HepG2 (cell line): ENCODE measurements at regions not wholly inside any gene's neighbourhood (a gene's known extent, or its start where the extent isn't known, plus 50 kb on each side); places are given as distances from the start of the nearest gene placed in this dataset.

Source experiments
- ATF1 ChIP-seq: IDR thresholded peaks from 2 replicates; pipeline ENCODE4 v1.6.1; 2016; ENCODE audit warnings: mild to moderate bottlenecking, control low read depth
- FOXP1 ChIP-seq, 2 experiments: fragments of 450-650 bp in 1 of 2; IDR thresholded peaks; 2 replicates each; pipeline ENCODE4 v1.6.1; 2017 to 2018; ENCODE audit warnings: antibody characterized with exemption in 1 of 2
- MED1 ChIP-seq: sonication (generic); formaldehyde crosslinking; IDR thresholded peaks from 2 replicates; pipeline ENCODE4 v1.4.0; 2020; ENCODE audit warnings: missing genetic modification reagents
- NFYC ChIP-seq: IDR thresholded peaks from 2 replicates; pipeline ENCODE4 v1.6.1; 2016; ENCODE audit warnings: missing genetic modification reagents, missing compliant biosample characterization
- SIN3B ChIP-seq: fragments of 150-350 bp; IDR thresholded peaks from 2 replicates; pipeline ENCODE4 v1.6.1; 2014; ENCODE audit warnings: low read length
- TBX3 ChIP-seq: fragments of 450-650 bp; IDR thresholded peaks from 2 replicates; pipeline ENCODE4 v1.6.1; 2017; ENCODE audit warnings: antibody characterized with exemption, mild to moderate bottlenecking, inconsistent platforms, borderline replicate concordance
- XRCC5 ChIP-seq: fragments of 200-400 bp; formaldehyde crosslinking; optimal IDR thresholded peaks from 2 replicates; pipeline ENCODE3; 2017; ENCODE audit warnings: mild to moderate bottlenecking, low read length
- ZNF44 ChIP-seq: sonication (generic); formaldehyde crosslinking; IDR thresholded peaks from 2 replicates; pipeline ENCODE4 v1.5.1; 2020; ENCODE audit warnings: mild to moderate bottlenecking, missing genetic modification reagents
- TF ChIP-seq, protein P1 (sequence below): sonication (generic); formaldehyde crosslinking; IDR thresholded peaks from 2 replicates; pipeline ENCODE4 v1.5.0; 2020; ENCODE audit warnings: mild to moderate bottlenecking, missing genetic modification reagents, borderline replicate concordance
- TF ChIP-seq, protein P2 (sequence below): sonication (generic); formaldehyde crosslinking; IDR thresholded peaks from 2 replicates; pipeline ENCODE4 v1.8.0; 2022; ENCODE audit warnings: mild to moderate bottlenecking, missing genetic modification reagents; ENCODE audit not compliant: insufficient replicate concordance
- TF ChIP-seq, protein P3 (sequence below): sonication (generic); formaldehyde crosslinking; IDR thresholded peaks from 2 replicates; pipeline ENCODE4 v1.8.1; 2023; ENCODE audit warnings: mild to moderate bottlenecking, missing genetic modification reagents
- TF ChIP-seq, protein P4 (sequence below): sonication (generic); formaldehyde crosslinking; IDR thresholded peaks from 2 replicates; pipeline ENCODE4 v1.4.0; 2020; ENCODE audit warnings: missing genetic modification reagents
- TF ChIP-seq, protein P5 (sequence below): sonication (generic); formaldehyde crosslinking; IDR thresholded peaks from 2 replicates; pipeline ENCODE4 v1.4.0; 2020; ENCODE audit warnings: mild to moderate bottlenecking, missing genetic modification reagents
- TF ChIP-seq, protein P6 (sequence below), 2 experiments: IDR thresholded peaks; 2 replicates each; pipeline ENCODE4 v1.6.1; 2011 to 2012; ENCODE audit warnings: low read length in 2 of 2, borderline replicate concordance in 1 of 2, low read depth in 1 of 2, mild to moderate bottlenecking in 1 of 2, moderate library complexity in 1 of 2
- TF ChIP-seq, protein P7 (sequence below): IDR thresholded peaks from 2 replicates; pipeline ENCODE4 v1.6.1; 2016; ENCODE audit warnings: low read depth

DNA sequence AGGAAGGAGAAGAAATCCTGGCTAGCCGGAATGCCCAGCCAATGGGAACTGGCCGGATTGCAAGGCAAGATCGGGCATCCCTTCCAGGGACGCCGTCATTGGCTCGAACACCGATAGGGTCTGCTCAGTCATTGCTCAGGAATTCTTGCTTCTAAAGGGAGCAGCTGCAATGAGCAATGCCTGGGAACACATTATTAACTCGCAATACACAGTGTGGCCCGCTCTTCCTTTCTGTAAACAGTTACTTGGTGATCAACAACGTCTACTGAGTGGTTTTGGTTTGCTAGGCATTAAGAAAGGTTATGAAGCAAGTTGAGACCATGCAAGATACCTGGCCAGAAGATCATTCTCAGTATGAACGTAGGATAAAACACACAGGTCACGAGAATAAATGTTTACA is 165.4 kb upstream of the CITED2 start (continued):
- TF ChIP-seq, protein P1, sequence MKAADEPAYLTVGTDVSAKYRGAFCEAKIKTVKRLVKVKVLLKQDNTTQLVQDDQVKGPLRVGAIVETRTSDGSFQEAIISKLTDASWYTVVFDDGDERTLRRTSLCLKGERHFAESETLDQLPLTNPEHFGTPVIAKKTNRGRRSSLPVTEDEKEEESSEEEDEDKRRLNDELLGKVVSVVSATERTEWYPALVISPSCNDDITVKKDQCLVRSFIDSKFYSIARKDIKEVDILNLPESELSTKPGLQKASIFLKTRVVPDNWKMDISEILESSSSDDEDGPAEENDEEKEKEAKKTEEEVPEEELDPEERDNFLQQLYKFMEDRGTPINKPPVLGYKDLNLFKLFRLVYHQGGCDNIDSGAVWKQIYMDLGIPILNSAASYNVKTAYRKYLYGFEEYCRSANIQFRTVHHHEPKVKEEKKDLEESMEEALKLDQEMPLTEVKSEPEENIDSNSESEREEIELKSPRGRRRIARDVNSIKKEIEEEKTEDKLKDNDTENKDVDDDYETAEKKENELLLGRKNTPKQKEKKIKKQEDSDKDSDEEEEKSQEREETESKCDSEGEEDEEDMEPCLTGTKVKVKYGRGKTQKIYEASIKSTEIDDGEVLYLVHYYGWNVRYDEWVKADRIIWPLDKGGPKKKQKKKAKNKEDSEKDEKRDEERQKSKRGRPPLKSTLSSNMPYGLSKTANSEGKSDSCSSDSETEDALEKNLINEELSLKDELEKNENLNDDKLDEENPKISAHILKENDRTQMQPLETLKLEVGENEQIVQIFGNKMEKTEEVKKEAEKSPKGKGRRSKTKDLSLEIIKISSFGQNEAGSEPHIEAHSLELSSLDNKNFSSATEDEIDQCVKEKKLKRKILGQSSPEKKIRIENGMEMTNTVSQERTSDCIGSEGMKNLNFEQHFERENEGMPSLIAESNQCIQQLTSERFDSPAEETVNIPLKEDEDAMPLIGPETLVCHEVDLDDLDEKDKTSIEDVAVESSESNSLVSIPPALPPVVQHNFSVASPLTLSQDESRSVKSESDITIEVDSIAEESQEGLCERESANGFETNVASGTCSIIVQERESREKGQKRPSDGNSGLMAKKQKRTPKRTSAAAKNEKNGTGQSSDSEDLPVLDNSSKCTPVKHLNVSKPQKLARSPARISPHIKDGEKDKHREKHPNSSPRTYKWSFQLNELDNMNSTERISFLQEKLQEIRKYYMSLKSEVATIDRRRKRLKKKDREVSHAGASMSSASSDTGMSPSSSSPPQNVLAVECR (CRISPR knock-in tag): no peak
- TF ChIP-seq, protein P2, sequence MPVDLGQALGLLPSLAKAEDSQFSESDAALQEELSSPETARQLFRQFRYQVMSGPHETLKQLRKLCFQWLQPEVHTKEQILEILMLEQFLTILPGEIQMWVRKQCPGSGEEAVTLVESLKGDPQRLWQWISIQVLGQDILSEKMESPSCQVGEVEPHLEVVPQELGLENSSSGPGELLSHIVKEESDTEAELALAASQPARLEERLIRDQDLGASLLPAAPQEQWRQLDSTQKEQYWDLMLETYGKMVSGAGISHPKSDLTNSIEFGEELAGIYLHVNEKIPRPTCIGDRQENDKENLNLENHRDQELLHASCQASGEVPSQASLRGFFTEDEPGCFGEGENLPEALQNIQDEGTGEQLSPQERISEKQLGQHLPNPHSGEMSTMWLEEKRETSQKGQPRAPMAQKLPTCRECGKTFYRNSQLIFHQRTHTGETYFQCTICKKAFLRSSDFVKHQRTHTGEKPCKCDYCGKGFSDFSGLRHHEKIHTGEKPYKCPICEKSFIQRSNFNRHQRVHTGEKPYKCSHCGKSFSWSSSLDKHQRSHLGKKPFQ: no peak
- TF ChIP-seq, protein P3, sequence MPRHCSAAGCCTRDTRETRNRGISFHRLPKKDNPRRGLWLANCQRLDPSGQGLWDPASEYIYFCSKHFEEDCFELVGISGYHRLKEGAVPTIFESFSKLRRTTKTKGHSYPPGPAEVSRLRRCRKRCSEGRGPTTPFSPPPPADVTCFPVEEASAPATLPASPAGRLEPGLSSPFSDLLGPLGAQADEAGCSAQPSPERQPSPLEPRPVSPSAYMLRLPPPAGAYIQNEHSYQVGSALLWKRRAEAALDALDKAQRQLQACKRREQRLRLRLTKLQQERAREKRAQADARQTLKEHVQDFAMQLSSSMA (CRISPR knock-in tag): no peak
- TF ChIP-seq SIN3B (no peak), TBX3 (no peak), NFYC (CRISPR knock-in tag) (peak; percentile 52; the same call in 1 of the 2 replicates), XRCC5 (peak; percentile 50), MED1 (CRISPR knock-in tag) (no peak), ATF1 (0 out of 2 replicates have a peak, but pooled peaks have one; percentile 22), FOXP1 (IDR thresholded peaks at IDR 0.05) (no peak), FOXP1 (CRISPR knock-in tag; IDR thresholded peaks at IDR 0.05) (peak; percentile 8; the same call in 1 of the 2 replicates), ZNF44 (CRISPR knock-in tag) (no peak)
- TF ChIP-seq, protein P4, sequence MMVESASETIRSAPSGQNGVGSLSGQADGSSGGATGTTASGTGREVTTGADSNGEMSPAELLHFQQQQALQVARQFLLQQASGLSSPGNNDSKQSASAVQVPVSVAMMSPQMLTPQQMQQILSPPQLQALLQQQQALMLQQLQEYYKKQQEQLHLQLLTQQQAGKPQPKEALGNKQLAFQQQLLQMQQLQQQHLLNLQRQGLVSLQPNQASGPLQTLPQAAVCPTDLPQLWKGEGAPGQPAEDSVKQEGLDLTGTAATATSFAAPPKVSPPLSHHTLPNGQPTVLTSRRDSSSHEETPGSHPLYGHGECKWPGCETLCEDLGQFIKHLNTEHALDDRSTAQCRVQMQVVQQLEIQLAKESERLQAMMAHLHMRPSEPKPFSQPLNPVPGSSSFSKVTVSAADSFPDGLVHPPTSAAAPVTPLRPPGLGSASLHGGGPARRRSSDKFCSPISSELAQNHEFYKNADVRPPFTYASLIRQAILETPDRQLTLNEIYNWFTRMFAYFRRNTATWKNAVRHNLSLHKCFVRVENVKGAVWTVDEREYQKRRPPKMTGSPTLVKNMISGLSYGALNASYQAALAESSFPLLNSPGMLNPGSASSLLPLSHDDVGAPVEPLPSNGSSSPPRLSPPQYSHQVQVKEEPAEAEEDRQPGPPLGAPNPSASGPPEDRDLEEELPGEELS: no peak
- TF ChIP-seq, protein P5, sequence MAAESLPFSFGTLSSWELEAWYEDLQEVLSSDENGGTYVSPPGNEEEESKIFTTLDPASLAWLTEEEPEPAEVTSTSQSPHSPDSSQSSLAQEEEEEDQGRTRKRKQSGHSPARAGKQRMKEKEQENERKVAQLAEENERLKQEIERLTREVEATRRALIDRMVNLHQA: no peak
- TF ChIP-seq, protein P6, sequence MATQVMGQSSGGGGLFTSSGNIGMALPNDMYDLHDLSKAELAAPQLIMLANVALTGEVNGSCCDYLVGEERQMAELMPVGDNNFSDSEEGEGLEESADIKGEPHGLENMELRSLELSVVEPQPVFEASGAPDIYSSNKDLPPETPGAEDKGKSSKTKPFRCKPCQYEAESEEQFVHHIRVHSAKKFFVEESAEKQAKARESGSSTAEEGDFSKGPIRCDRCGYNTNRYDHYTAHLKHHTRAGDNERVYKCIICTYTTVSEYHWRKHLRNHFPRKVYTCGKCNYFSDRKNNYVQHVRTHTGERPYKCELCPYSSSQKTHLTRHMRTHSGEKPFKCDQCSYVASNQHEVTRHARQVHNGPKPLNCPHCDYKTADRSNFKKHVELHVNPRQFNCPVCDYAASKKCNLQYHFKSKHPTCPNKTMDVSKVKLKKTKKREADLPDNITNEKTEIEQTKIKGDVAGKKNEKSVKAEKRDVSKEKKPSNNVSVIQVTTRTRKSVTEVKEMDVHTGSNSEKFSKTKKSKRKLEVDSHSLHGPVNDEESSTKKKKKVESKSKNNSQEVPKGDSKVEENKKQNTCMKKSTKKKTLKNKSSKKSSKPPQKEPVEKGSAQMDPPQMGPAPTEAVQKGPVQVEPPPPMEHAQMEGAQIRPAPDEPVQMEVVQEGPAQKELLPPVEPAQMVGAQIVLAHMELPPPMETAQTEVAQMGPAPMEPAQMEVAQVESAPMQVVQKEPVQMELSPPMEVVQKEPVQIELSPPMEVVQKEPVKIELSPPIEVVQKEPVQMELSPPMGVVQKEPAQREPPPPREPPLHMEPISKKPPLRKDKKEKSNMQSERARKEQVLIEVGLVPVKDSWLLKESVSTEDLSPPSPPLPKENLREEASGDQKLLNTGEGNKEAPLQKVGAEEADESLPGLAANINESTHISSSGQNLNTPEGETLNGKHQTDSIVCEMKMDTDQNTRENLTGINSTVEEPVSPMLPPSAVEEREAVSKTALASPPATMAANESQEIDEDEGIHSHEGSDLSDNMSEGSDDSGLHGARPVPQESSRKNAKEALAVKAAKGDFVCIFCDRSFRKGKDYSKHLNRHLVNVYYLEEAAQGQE (IDR thresholded peaks at IDR 0.05; ENCODE audit: borderline replicate concordance in 1 of 2, low read depth in 1 of 2, low read length in 2 of 2): no peak
- TF ChIP-seq, protein P7, sequence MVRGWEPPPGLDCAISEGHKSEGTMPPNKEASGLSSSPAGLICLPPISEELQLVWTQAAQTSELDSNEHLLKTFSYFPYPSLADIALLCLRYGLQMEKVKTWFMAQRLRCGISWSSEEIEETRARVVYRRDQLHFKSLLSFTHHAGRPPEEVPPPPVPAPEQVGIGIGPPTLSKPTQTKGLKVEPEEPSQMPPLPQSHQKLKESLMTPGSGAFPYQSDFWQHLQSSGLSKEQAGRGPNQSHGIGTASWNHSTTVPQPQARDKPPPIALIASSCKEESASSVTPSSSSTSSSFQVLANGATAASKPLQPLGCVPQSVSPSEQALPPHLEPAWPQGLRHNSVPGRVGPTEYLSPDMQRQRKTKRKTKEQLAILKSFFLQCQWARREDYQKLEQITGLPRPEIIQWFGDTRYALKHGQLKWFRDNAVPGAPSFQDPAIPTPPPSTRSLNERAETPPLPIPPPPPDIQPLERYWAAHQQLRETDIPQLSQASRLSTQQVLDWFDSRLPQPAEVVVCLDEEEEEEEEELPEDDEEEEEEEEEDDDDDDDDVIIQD (CRISPR knock-in tag): 0 out of 2 replicates have a peak, but pooled peaks have one; percentile 20
